NCI-H1417 (cell line): ENCODE measurements at regions not wholly inside any gene's neighbourhood (a gene's known extent, or its start where the extent isn't known, plus 50 kb on each side); places are given as distances from the start of the nearest gene placed in this dataset.
"Not testable (repeated sequence)": the region's sequence is repeated elsewhere in the genome, so short reads cannot be mapped to it uniquely, and the experiment has no call there.

Source experiments
- DNase-seq, 3 experiments: peaks; one replicate each; lab custom pipeline; 2025; lab: John Stamatoyannopoulos, UW

GRCh38 chrX:130467936-130468335, 66.1 kb downstream of the RBMX2 start:
- no peak for DNase-seq

- no peak for DNase-seq
Observed at GRCh38 chrX:130468395-130468923, 66.7 kb downstream of the RBMX2 start.

DNA sequence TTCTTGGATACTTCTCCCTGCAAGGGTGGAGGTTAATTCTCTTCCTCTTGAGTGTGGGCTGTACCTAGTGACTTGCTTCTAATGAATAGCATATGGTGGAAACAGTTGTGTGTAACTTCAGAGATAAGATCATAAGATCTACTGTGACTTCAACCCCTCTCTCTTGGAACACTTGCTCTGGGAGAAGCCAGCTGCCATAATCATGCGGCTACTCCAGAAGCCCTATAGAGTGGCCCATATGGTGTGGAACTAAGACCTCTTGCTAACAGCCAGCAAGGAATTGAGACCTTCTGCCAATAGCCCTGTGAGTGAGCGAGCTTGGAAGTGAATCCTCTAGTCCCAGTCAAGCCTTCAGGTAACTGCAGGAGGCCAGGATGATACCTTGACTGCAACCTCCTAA, 81.1 kb downstream of the RBMX2 start:
- no peak for DNase-seq

GRCh38 chrX:130485870-130486269, 84.1 kb downstream of the RBMX2 start:
- no peak for DNase-seq

- not testable (repeated sequence) for DNase-seq
Observed at GRCh38 chrX:130495502-130495901, 93.7 kb downstream of the RBMX2 start.

GRCh38 chrX:130497531-130497930, 95.7 kb downstream of the RBMX2 start:
- DNase-seq: no peak

GRCh38 chrX:130498653-130499274, 97.0 kb downstream of the RBMX2 start:
- no peak for DNase-seq

DNA sequence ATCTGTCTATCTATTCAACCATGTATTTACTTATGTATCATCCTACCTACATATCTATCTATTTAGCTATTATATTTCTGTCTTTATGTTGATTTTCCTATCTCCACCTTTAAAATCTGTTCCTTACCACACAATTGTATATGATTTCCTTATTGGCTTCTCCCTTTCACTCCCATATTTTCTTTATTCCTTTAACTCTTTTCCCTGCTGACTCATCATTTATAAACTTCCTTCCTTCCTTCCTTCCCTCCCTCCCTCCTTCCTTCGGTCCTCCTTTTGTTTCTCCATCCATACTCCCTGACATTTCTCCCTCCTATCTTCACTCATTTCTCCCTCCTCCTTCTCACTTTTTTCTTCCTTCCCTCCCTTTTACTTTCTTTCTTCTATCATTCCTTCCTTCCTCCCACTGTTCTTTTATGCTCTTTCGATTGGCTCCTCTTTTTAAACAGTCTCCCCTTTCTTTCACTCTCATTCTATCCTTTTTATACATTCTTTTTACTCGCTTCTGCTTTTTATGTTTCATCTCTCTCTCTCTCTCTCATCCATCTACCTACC, 100.3 kb downstream of the RBMX2 start:
- DNase-seq: no peak

- DNase-seq: no peak
Observed at GRCh38 chrX:130504019-130504418, 102.2 kb downstream of the RBMX2 start.

- no peak for DNase-seq
Observed at GRCh38 chrX:130507015-130507414, 105.2 kb downstream of the RBMX2 start.

GRCh38 chrX:130512534-130512933, 110.7 kb downstream of the RBMX2 start:
- not testable (repeated sequence) for DNase-seq

- no peak for DNase-seq
Observed at GRCh38 chrX:130516123-130516522, 114.3 kb downstream of the RBMX2 start.

- peak; percentile 22 to 59 (median 44) for DNase-seq
Observed at GRCh38 chrX:130523460-130524394, 121.9 kb downstream of the RBMX2 start.

DNA sequence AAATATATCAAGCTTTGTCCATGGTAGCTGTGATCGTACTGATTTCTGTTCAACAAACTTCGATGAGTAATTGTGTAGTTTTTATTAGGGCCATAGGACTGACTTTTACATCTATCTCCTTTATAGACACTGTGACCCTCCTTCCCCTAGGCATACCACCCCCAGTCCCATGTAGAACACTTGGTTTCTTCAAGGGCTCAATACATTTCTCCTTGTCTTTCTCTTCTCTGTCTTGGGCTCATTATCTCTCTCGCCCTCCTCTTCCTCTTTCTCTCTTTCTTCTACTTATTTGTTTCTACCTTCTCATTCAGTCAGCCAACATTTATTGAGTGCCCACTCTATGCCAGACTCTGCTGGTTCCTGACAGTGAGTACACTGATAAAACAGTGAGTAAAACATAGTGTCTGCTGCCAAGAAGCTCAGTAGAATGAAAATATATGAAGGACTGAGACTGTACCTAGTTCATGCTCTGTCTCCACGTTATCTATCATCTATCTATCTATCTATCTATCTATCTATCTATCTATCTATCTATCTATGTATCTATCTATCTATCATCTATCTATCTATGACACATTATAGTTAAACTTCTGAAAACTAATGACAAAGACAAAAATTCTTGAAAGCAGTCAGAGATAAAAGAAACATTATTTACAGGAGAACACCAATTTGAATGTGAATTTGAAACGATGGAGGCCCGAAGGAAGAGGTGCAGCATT, 122.8 kb downstream of the RBMX2 start:
- no peak for DNase-seq

- no peak for DNase-seq
Observed at GRCh38 chrX:130529531-130529930, 127.7 kb downstream of the RBMX2 start.

GRCh38 chrX:130531066-130531465, 129.3 kb downstream of the RBMX2 start:
- no peak for DNase-seq

GRCh38 chrX:130539721-130540321, 138.0 kb downstream of the RBMX2 start:
- DNase-seq: peak; percentile 23 to 69 (median 33)

- no peak for DNase-seq
Observed at GRCh38 chrX:130543603-130544325, 142.0 kb downstream of the RBMX2 start.

- DNase-seq: no peak
Observed at GRCh38 chrX:130545796-130546195, 144.0 kb downstream of the RBMX2 start.

GRCh38 chrX:130549382-130549781, 147.6 kb downstream of the RBMX2 start:
- not testable (repeated sequence) for DNase-seq

- DNase-seq: no peak
Observed at GRCh38 chrX:130550351-130550750, 148.6 kb downstream of the RBMX2 start.
